GF-D8 (cell line): ENCODE measurements at regions not wholly inside any gene's neighbourhood (a gene's known extent, or its start where the extent isn't known, plus 50 kb on each side); places are given as distances from the start of the nearest gene placed in this dataset.
"Not testable (repeated sequence)": the region's sequence is repeated elsewhere in the genome, so short reads cannot be mapped to it uniquely, and the experiment has no call there.

Experiments
- DNase-seq: peaks from one replicate; lab custom pipeline; 2025; lab: John Stamatoyannopoulos, UW

DNA sequence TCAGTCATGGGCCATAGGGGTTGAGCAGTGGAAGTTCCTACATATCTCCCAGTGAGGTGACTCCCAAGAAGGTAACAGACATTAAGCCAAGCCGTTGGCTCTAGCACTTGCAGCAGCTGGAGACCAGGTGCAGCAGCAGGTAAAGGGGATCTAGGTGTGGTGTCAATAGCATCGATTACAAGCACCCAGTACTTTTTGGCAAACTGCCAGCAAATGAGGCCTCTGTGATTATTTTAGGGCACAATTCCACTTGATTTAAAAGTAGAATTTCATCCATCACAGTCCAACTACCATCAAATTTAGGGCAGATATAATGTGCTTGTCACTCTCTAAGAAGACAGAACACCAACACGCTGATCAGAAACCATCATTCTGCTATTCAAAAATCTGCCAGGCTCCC, 224.1 kb upstream of the EGLN3 start:
- DNase-seq, result no peak

DNA sequence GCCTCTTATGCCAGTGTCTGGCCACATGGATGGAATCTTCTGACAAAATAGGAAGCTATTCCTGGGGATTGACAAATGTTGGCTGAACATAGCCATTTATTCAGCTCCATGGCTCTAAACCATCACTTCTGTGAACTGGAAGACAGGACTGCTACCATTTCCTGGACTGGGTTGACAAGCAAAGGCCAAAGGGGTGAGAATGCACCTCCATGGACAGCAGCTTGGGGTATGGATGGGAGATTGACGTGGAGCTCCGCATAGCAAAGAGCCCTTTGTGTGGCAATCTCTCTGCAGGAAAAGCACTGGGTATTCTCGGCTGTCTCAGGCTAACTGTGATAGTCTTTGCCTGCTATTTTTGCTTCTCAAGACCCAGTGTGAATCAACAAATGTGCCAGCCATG, 223.0 kb upstream of the EGLN3 start:
- DNase-seq, result no peak

DNA sequence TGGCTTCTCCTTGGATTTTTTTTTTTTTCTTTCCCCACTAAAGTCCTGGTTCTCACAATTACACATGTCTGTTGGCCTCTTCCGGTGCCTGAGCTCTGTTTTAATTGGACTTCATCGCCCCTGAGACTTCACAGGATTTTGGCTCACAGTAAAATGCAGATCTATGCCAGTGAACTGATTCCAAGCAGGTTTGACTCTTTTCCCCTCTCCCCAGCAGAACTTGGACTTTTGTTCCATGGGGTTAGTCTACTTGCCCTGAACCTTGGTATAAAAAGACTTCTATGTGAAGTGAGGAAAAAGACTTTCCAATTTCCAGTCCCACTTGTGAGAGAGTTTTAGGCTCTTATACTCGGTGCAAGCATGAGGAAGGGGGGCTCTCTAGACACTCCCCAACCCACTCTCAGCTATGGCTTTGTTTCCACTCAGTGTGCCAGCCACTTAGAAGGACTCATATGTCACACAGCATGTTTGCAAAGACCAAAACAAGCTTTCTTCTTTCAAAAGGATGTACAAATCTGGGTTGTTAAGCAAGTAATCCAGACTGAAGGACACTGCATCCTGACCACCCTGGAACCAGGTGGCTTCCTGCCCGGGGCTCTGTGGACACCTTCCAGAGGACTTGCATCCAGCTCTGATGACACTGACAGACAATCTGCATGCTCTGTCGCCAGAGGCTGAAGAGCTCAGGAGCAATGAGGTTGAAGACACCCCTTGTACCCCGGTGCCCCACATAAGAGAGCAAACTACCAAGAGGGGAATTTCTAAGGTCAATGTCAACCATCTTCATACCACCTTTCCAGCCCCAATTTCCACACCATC, 221.9 kb upstream of the EGLN3 start:
- no peak for DNase-seq

DNA sequence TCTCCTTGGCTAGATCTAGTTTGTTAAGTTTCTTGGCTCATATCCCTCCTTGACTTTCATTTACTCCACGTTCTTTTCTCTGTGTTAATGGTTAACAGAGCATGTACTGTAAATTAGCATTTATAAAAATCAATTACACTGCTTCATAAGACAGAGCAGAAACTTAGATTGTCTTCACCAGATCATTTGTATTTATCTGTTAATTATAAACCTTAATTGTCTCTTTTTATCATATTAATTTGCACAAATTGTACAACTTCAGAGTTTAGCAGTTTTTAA, 221.2 kb upstream of the EGLN3 start:
- no peak for DNase-seq

DNA sequence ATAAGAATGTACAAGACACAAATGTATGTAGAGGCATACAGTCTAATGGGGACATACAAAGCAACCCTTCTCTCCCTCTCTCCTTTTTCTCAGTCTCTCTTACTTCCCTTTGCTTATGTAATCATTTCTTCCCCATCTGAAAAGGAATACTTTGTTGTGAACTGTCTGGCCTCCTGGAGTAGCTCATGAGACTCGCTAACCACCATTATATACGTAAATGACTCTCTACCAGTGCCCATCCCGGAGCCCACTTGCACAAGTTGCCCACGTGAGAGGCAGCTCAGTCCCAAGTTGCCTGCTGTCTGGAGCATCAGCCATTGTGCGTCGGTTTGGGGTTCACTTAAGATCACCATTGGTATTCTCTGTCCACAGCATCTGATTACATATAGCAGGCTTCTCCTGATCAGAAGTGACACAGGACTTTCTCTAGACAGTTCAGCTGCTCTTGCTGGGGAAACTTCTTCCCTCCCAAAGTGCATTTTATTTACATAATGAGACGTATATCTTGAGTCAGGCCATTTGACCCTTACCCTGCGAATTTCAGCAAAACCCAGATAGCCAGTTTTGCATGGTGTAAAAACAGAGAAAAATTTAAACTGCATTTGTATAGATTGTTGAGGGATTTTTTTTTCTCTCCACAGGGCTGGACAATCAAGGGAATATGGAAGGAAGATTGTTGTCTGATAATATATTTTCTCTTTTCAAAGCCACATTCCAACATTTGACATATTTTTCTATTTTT, 220.7 kb upstream of the EGLN3 start:
- DNase-seq, result no peak

DNA sequence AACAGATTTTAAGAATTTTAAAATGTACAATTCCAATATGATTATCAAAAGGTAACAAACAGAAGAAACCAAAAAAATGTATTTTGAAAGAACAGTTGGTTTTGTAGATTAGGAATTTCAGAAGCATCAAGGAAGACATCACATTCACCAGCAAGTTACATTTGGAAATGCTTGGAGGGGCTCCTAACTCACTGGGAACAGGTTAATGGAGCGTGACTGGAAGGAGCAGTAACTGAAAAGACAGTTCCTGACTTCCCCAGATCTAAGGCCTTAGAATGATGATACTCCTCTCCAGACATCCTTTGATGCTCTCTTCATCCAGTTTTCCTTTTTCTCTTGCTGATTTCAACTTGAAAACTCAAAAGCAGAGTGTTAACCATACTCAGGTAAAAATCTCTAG, 220.0 kb upstream of the EGLN3 start:
- DNase-seq, result no peak

DNA sequence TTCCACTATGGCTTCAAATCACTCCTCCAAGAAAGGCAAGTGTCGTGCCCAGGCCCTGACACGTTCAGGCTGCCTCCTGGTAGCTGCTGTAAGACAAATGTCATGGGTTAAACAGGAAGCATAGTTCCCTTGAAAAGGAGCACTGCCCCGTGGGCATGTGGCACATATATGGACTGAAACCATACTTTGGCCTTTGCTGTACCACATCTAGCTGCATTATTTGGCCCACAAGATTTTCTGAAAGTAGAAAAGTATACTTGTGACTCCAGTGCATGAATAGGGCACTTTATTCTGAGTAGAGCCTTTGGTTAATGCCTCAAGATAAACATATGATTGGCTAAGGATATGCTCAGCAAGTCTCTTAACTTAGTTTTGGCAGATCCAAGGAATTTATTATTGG, 218.7 kb upstream of the EGLN3 start:
- no peak for DNase-seq

DNA sequence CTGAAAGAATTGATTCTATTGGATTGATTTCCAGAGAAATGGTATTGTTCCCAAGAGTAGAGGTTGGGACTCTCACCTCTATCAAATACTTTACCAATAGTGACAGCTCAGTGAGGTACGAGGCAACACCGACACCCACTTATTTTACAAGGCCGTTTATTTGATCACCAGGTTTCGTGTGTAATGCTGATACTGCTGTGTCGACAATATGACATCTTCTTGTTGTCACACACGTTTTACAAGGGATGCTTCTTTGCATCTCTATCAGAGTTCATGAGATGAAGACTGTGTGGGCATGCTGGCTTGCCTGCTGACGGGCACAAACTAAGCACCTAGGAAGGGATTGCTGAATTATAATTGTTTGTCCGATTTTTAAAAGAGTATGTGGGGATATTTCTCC, 217.8 kb upstream of the EGLN3 start:
- DNase-seq, result no peak

DNA sequence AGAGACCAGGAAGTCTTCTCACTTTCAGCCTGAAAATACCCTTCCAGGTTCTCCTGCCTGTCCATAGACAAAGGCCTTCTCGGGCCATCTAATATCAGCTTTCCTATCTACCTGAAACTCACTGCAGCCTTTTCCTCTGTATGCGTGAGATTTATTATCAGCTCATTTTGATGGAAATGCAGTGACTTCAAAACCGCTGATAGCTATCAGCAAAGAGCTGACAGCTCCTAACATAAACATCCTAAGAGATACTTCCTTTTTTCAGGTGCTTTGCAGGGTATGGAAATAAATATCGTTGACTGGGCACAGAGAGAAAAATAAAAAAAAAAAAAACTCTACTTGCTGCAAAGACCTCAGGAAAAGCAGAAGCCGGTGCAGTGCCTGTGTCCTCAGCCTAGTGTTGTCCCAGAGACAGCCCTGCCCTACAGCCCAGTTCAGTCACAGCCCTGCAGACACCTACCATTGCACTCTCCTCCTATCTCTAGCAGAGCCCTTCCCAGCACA, 215.0 kb upstream of the EGLN3 start:
- DNase-seq, result no peak

DNA sequence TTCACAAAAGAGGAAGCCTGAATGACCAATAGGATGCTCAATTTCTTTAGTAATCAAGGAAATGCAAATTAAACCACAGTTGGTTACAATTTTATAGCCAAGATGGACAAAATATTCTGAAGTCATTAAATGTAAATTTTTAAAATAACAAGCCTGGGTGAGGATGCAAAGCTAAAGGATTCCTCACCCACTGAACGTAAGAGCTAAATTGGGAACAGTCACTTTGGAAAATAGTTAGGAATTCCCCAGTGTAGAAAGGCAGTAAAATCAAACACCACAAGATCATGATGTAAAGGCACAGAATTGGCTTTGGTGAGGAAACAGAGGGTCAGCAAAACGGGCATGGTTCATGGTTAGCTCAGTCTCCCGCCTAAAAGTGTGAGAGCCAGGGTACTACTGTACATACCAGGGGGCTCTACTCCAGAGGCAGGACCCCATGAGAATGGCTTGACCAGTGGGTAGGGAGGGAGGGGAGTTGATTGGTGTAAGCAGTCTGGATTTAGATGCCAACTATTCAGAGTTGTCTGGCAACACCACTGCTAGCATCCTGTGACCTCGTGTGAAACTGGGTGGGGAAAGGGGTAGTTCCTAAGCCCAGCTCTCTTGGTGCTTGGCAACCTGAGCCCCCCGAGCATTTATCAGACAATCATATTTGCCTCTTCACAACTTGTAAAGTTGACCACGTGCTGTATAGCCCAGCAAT, 213.4 kb upstream of the EGLN3 start:
- no peak for DNase-seq

DNA sequence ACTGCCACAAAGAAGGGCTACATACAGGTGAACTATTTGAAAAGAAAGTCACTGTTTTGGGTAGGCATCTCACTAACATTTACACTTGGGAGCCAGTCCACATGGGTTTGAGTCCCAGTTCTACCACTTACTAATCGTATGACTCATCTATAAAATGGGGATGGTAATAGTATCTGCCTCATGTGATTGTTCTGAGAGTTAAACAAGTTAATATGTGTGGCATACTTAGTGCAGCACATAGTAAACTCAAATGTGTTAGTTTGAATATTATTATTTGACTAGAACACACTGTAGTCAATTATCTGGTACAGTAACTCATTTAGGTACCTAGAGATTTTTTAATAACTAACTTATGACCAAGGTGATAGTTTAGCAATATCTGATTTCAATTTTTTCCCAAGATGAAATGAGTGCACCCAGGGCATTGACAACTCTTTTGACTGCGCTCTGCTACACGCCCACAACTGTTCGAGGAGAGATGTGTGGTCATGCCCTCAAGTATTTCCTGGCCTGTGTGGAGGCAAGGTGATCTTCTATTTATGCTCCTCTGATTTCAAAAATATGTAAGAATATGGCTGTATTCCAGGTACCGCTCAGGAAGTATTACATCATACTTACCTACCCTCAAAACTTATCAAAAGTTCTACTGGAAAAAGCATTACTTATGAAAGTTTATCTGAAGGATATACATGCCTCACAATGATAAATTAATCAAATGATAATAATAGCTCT, 210.6 kb upstream of the EGLN3 start:
- DNase-seq, result no peak

DNA sequence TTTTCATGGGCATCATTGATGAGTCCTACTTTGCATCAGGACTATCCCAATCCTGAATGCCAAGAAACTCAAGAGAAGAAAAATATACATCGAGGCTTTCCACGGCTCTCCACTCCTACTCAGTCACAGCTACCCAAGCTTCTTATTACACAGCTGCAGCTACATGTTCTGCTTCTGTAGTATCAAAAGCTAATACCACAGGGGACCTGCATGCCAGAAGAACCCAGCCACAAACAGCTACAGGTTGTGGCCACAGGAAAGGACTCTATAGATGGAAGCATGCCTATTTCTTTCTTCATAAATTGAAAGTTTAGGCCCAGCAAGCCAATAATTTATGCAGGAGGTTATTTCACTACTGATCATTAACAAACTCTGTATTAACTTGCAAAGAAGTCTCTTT, 209.7 kb upstream of the EGLN3 start:
- DNase-seq, result no peak

DNA sequence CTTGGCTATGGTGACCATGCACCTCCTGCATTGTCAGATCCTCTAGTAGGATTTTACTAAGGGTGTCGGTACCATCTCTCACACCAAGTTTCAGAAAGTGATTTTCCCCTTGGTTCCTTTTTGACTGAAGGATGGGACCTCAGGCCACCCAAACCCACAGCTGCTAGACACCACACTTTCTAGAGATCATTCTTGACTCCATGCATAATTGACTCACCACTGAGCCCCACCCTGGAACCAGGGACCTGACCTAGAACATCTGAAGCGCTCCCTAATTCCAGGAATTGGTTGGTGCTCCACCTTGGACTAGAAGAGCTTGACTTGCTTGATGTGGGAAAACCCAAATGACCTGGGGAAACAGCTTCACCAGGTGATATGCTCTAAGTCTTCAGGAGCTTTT, 206.8 kb upstream of the EGLN3 start:
- DNase-seq, result no peak

DNA sequence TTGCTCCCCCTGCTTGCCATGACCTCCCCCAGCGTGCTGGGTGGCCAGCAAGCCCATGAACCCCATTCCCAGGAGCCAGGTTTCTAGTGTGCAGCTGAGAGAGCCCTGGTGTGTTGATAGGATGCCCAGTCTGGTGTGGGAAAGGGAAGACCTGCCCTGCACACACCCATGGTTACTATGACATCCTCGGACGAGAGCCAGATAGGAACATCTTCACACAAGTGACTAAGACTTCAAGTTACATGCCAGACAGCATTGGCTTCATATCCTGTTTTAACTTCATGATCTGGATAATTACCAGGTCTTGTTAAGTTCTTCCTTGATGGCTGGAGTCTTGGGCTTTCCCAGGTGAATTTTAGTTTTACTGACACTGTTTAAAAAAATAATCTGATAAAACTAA, 196.6 kb upstream of the EGLN3 start:
- DNase-seq, result no peak

DNA sequence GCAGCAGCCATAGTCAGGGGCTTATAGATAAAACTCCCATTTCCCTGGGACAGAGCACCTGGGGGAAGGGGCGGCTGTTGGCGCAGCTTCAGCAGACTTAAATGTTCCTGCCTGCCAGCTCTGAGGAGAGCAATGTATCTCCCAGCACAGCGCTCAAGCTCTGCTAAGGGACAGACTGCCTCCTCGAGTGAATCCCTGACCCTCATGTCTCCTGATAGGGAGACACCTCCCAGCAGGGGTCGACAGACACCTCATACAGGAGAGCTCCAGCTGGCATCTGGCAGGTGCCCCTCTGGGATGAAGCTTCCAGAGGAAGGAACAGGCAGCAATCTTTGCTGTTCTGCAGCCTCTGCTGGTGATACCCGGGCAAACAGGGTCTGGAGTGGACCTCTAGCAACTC, 189.3 kb upstream of the EGLN3 start:
- DNase-seq, result not testable (repeated sequence)

DNA sequence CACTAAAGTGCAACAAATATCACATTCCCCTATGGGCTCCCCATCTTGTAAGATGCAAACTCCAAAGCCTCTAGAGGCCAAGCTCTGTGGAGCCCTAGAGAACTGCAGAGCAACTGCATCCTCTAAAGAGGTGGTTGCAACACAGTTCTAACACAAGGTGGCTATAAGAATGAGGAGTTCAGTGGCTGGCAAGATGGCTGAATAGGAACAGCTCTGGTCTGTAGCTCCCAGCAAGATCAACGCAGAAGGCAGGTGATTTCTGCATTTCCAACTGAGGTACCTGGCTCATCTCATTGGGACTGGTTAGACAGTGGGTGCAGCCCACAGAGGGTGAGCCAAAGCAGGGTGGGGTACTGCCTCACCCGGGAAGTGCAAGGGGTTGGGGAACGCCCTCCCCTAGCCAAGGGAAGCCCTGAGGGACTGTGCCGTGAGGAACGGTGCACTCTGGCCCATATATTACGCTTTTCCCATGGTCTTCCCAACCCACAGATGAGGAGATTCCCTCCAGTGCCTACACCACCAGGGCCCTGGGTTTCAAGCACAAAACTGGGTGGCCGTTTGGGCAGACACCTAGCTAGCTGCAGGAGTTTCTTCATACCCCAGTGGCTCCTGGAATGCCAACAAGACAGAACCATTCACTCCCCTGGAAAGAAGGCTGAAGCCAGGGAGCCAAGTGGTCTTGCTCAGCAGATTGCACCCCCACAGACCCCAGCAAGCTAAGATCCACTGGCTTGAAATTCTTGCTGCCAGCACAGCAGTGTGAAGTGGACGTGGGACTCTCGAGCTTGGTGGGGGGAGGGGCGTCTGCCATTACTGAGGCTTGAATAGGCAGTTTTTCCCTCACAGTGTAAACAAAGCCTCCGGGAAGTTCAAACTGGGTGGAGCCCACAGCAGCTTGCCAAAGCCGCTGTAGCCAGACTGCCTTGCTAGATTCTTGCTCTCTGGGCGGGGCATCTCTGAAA, 188.6 kb upstream of the EGLN3 start:
- DNase-seq, result not testable (repeated sequence)

DNA sequence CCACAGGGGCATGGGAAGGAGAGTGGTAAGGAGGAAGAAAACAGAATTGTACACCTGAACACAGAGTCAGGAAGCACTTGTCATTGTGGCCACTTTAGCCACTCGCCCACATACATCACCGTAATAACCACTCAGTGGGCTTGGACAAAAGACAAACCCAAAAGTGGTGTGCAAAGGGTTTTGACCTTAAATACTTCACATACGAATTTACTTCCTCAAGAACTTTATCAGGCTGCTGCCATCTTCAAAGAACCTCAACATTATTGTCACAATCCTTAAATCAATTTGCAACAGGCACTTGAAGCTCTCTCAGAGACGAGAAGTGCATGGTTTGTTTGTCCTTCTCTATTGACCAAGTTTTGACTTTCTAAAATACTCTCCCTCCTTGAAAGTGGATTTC, 187.3 kb upstream of the EGLN3 start:
- no peak for DNase-seq

DNA sequence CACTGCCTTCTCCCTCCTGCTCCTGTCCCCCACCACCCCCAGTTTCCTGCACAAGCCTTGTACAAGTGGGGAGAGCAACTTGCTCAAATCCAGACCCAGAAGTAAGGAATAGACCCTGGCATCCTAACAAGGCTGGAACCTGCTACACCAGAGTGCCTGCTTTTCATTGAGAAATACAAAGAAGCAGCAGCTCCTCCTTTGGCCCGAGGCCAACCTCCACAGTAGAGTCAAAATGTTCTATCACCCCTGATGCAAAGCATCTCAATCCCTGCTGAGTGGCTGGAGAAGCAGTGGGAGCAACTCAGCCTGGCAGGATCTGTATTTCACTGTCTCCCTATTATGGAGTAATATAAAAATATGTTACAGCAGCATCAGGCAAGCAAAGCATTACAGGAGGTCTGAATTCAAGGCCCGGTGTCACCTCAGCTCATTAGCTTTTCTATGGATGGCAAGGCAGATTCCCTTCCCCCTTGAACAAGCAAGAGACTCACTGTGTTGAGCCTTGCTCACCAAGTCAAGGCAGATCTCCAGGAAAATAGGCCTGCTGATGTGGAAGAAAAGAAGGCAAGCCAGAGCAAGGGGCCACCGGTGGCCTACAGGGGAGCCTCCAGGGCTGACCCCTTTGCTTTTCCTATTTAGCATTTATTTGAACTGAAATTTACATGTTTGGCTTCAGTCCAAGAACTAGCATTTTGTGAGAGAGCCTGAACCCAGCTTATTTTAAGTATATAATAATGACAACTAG, 186.3 kb upstream of the EGLN3 start:
- DNase-seq, result no peak

DNA sequence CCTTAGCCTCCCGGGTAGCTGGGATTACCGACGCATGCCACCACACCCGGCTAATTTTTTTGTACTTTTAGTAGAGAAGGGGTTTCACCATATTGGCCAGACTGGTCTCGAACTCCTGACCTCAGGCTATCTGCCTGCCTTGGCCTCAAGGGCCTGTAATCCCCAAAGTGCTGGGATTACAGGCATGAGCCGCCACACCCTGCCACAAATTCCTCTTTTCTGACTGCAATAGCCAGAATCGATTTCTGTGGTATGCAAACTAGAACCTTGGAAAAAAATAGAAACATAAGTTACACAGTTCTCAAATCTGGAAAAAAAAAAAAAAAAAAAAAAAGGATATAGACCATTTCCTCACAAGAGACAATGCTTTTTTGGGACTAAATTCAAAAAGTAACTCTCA, 184.6 kb upstream of the EGLN3 start:
- DNase-seq, result no peak

DNA sequence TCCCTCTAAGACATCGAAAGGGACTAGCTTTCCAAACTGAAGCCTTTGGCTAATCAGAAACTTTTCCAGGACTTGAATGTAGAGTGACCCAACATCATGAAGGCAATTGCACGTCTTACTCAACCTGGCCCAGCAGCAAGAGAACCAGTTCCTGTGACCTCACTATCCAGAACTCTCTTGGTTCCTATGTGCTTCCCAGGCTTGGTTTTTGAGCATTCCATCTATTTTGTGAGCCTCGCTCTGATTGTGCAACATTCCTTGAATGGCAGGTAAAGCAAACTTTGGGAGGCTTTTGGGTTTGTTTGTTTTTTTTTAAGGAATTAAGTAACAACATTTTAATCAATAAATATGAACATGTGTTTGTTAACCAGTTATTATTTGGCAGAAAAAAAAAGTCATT, 183.6 kb upstream of the EGLN3 start:
- DNase-seq, result no peak
